Upper lobe of right lung (tissue), 1 donor: ENCODE measurements at regions not wholly inside any gene's neighbourhood (a gene's known extent, or its start where the extent isn't known, plus 50 kb on each side); places are given as distances from the start of the nearest gene placed in this dataset.

Experiments
- ATAC-seq: fragments of 200-7000 bp; cut with Tn5 transposase; one replicate; pipeline ENCODE4 v1.9.1; 2020; ENCODE audit warnings: mild to moderate bottlenecking, moderate library complexity
- DNase-seq: peaks from one replicate; pipeline ENCODE4 v3.0.0-alpha.2; 2020
- H3K27ac ChIP-seq: fragments of 200-600 bp; one replicate; pipeline ENCODE4 v1.8.0; 2022
- H3K27me3 ChIP-seq: fragments of 200-600 bp; one replicate; pipeline ENCODE4 v1.8.0; 2022; ENCODE audit warnings: mild to moderate bottlenecking
- H3K36me3 ChIP-seq: fragments of 200-600 bp; one replicate; pipeline ENCODE4 v1.8.0; 2022
- H3K4me1 ChIP-seq: fragments of 200-600 bp; one replicate; pipeline ENCODE4 v1.8.0; 2022
- H3K4me3 ChIP-seq: fragments of 200-600 bp; one replicate; pipeline ENCODE4 v1.8.0; 2022; ENCODE audit warnings: mild to moderate bottlenecking
- H3K9me3 ChIP-seq: fragments of 200-600 bp; one replicate; pipeline ENCODE4 v1.8.0; 2022
- CTCF ChIP-seq: fragments of 200-600 bp; IDR thresholded peaks from one replicate; pipeline ENCODE4 v1.8.0; 2022; ENCODE audit warnings: antibody characterized with exemption
- intact Hi-C: fragments of 100-400 bp; cut with DNase I; formaldehyde crosslinking; loops from one replicate; pipeline ENCODE4 v1.11.0; 2022
- donor health status: DM: no; HTN: yes; CAD: no; lungs with severe emphysema.

GRCh38 chr12:66740732-66741131 lies 61.9 kb upstream of the GRIP1 start:
- no peak overlapping the region for H3K27ac ChIP-seq
- no peaks in the 10 kb centered on the region for H3K27me3 ChIP-seq
- TF ChIP-seq CTCF = no peak
- no peaks in the 10 kb centered on the region for H3K4me1 ChIP-seq
- ATAC-seq (no peak), DNase-seq (no peak)
- H3K4me3 ChIP-seq = no peak overlapping the region
- H3K9me3 ChIP-seq = no peaks in the 10 kb centered on the region
- intact Hi-C loops = no loop called here
- no peaks in the 10 kb centered on the region for H3K36me3 ChIP-seq

- intact Hi-C loops = no loop called here
- no peak for ATAC-seq
- no peak for TF ChIP-seq CTCF
These were observed 63.0 kb upstream of the GRIP1 start for GRCh38 chr12:66741919-66742318.

GRCh38 chr12:66742508-66743367 lies 63.9 kb upstream of the GRIP1 start:
- no peak for TF ChIP-seq CTCF
- H3K4me3 ChIP-seq = no peak overlapping the region
- H3K27ac ChIP-seq = no peak overlapping the region
- no peaks in the 10 kb centered on the region for H3K36me3 ChIP-seq
- H3K9me3 ChIP-seq = no peaks in the 10 kb centered on the region
- intact Hi-C loops = no loop called here
- no peak for ATAC-seq
- H3K4me1 ChIP-seq = no peaks in the 10 kb centered on the region
- no peak for DNase-seq
- no peaks in the 10 kb centered on the region for H3K27me3 ChIP-seq

More at GRCh38 chr12:66741919-66742318, 63.0 kb upstream of the GRIP1 start:
- Histone ChIP-seq H3K4me1 (no peaks in the 10 kb centered on the region), H3K36me3 (no peaks in the 10 kb centered on the region), H3K9me3 (no peaks in the 10 kb centered on the region), H3K27ac (no peak overlapping the region), H3K4me3 (no peak overlapping the region), H3K27me3 (no peaks in the 10 kb centered on the region)
- no peak for DNase-seq

- no peaks in the 10 kb centered on the region for H3K36me3 ChIP-seq
- no peaks in the 10 kb centered on the region for H3K27me3 ChIP-seq
- H3K4me3 ChIP-seq = no peak overlapping the region
- no peak overlapping the region for H3K27ac ChIP-seq
- TF ChIP-seq CTCF = no peak
- intact Hi-C loops = no loop called here
- ATAC-seq (no peak), DNase-seq (no peak)
- no peaks in the 10 kb centered on the region for H3K9me3 ChIP-seq
- no peaks in the 10 kb centered on the region for H3K4me1 ChIP-seq
These were observed 65.6 kb upstream of the GRIP1 start for GRCh38 chr12:66744461-66744860.

GRCh38 chr12:66744956-66745383 lies 66.1 kb upstream of the GRIP1 start:
- intact Hi-C loops = no loop called here
- no peaks in the 10 kb centered on the region for H3K4me1 ChIP-seq
- no peak overlapping the region for H3K4me3 ChIP-seq
- H3K9me3 ChIP-seq = no peaks in the 10 kb centered on the region
- no peaks in the 10 kb centered on the region for H3K27me3 ChIP-seq
- H3K36me3 ChIP-seq = no peaks in the 10 kb centered on the region
- H3K27ac ChIP-seq = no peak overlapping the region
- ATAC-seq (no peak), DNase-seq (no peak)
- TF ChIP-seq CTCF = no peak
